Superior temporal gyrus (tissue), 1 donor: ENCODE measurements at regions not wholly inside any gene's neighbourhood (a gene's known extent, or its start where the extent isn't known, plus 50 kb on each side); places are given as distances from the start of the nearest gene placed in this dataset.
"Not testable (repeated sequence)": the region's sequence is repeated elsewhere in the genome, so short reads cannot be mapped to it uniquely, and the experiment has no call there.

Source experiments
- DNase-seq: peaks from one replicate; pipeline ENCODE4 v3.0.0-alpha.2; 2016; ENCODE audit errors: extremely low spot score

GRCh38 chr9:25731895-25732794, 53.9 kb upstream of the TUSC1 start:
- not testable (repeated sequence) for DNase-seq
